ENCODE measurements at regions not wholly inside any gene's neighbourhood (a gene's known extent, or its start where the extent isn't known, plus 50 kb on each side); places are given as distances from the start of the nearest gene placed in this dataset.
"Not testable (repeated sequence)": the region's sequence is repeated elsewhere in the genome, so short reads cannot be mapped to it uniquely, and the experiment has no call there.

DNA sequence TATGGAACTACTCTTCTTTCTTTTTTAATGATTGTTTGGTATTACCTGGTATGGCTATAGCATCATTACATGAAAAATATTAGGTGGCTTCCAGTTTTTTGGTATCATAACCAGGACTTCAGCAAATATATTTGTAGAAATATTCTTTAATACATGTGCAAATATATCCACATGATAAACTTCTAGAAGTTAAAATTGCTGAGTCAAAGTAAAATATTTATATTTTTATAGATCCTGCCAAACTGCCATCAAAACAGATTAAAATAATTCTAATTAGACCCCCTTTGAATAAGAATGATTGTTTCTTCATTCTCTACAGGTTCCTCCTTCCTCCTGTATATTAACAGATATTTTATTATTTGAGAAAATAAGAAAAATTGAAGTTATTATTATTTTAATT is 708.5 kb upstream of the INTU start:
- no peaks in the 10 kb centered on the region for H3K27me3 ChIP-seq
- no peaks in the 10 kb centered on the region for H3K36me3 ChIP-seq
- H3K9me3 ChIP-seq: peaks cover 0 to 19% (median 0%) of the 10 kb centered on the region in 3 donors
- no peaks in the 10 kb centered on the region for H3K4me1 ChIP-seq
- no peak overlapping the region for H3K4me3 ChIP-seq
- H3K27ac ChIP-seq: no peak overlapping the region
- no peak for ATAC-seq
- TF ChIP-seq, protein P1, sequence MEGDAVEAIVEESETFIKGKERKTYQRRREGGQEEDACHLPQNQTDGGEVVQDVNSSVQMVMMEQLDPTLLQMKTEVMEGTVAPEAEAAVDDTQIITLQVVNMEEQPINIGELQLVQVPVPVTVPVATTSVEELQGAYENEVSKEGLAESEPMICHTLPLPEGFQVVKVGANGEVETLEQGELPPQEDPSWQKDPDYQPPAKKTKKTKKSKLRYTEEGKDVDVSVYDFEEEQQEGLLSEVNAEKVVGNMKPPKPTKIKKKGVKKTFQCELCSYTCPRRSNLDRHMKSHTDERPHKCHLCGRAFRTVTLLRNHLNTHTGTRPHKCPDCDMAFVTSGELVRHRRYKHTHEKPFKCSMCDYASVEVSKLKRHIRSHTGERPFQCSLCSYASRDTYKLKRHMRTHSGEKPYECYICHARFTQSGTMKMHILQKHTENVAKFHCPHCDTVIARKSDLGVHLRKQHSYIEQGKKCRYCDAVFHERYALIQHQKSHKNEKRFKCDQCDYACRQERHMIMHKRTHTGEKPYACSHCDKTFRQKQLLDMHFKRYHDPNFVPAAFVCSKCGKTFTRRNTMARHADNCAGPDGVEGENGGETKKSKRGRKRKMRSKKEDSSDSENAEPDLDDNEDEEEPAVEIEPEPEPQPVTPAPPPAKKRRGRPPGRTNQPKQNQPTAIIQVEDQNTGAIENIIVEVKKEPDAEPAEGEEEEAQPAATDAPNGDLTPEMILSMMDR (IDR thresholded peaks at IDR 0.05): no peak
- no peak for TF ChIP-seq POLR2A (IDR thresholded peaks at IDR 0.05)

DNA sequence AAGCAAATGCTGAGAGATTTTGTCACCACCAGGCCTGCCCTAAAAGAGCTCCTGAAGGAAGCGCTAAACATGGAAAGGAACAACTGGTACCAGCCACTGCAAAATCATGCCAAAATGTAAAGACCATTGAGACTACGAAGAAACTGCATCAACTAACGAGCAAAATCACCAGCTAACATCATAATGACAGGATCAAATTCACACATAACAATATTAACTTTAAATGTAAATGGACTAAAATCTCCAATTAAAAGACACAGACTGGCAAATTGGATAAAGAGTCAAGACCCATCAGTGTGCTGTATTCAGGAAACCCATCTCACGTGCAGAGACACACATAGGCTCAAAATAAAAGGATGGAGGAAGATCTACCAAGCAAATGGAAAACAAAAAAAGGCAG is 702.7 kb upstream of the INTU start:
- not testable (repeated sequence) for H3K27ac ChIP-seq, H3K4me3 ChIP-seq, H3K4me1 ChIP-seq, H3K27me3 ChIP-seq, ATAC-seq, H3K9me3 ChIP-seq, H3K36me3 ChIP-seq
- 90% methylated on average over 3 of the region's 4 CpGs; no CpG with 5 or more reads in 1 of the 2 donors for WGBS, 2 donors (ENCODE audit: low coverage in 1 of 2)

DNA sequence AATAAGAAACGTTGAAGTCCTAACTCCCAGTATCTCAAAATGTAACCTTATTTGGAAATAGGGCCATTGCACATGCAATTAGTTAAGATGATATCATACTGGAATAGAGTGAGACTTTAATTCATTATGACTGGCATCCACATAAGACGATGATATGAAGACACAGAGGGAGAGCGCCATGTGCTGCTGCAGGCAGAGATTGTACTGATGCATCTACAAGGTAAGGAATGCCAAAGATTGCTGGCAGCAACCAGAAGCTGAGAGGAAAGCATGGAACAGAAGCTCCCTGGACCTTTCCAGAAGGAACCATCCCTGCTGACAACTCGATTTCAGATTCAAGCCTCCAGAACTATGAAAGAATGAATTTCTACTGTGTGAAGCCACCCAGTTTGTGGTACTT is 697.0 kb upstream of the INTU start:
- TF ChIP-seq EP300 (IDR thresholded peaks at IDR 0.05) (no peak), POLR2A (IDR thresholded peaks at IDR 0.05) (no peak), POLR2AphosphoS5 (IDR thresholded peaks at IDR 0.05) (no peak)
- TF ChIP-seq, protein P1 (IDR thresholded peaks at IDR 0.05): no peak
- Histone ChIP-seq H3K36me3 (no peaks in the 10 kb centered on the region), H3K4me1 (no peaks in the 10 kb centered on the region), H3K9me3 (no peaks in the 10 kb centered on the region), H3K4me3 (no peak overlapping the region), H3K27me3 (no peaks in the 10 kb centered on the region), H3K27ac (no peak overlapping the region)
- ATAC-seq: no peak
- 92 to 100% methylated on average over 4 of the region's 4 CpGs for WGBS, 2 donors (ENCODE audit: low coverage in 1 of 2)

DNA sequence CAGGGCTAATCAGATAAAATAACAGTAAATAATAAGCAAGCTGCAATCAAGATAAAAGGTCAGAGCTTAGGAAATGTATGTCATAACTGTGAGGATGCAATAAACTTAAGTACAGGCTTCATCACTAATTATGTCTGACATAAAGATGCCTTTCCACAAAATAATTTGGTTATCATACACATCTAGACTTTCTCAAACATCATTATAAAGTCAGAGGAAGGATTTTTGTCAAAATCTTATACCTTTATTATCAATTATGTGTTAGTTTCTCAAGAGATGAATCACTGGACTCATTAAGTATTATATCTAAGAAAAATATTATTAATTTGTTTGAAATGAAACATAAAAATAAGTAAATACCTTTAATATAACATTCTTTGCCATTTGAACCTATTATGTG is 695.4 kb upstream of the INTU start:
- H3K9me3 ChIP-seq: no peaks in the 10 kb centered on the region
- TF ChIP-seq EP300 (IDR thresholded peaks at IDR 0.05) (no peak), POLR2AphosphoS5 (IDR thresholded peaks at IDR 0.05) (no peak), POLR2A (IDR thresholded peaks at IDR 0.05) (no peak)
- TF ChIP-seq, protein P1 (IDR thresholded peaks at IDR 0.05): no peak
- H3K27ac ChIP-seq: no peak overlapping the region
- no peak for ATAC-seq
- no peaks in the 10 kb centered on the region for H3K27me3 ChIP-seq
- H3K4me3 ChIP-seq: no peak overlapping the region
- no peaks in the 10 kb centered on the region for H3K36me3 ChIP-seq
- H3K4me1 ChIP-seq: no peaks in the 10 kb centered on the region

DNA sequence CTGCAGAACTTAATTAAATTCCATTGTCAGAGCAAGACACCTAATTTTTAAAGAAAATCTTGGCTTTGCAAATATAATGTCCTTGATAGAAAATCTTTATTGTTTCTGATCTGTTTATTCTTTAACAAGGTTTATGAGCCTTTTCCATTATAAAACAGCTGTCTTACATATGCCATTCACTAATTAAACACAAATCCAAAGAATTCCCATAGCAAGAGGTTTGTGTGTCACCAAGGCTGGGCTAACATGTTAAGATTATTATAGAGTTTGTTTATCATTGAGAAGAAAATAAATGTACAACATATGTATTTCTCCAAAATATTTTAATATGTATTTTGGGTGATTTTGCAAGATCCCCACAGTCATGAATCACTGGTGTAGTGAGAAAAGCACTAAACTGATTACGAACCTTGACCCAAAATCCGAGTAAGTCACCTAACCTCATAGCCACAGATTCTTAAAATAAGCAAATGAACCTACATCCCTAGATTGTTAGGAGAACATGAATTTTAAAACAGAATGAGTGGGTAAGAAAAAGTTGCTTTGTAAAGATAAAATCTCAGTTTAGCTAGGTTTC is 694.8 kb upstream of the INTU start:
- TF ChIP-seq EP300 (IDR thresholded peaks at IDR 0.05): no peak
- no peak for TF ChIP-seq POLR2AphosphoS5 (IDR thresholded peaks at IDR 0.05)
- no peak for TF ChIP-seq POLR2A (IDR thresholded peaks at IDR 0.05)
- TF ChIP-seq, protein P1 (IDR thresholded peaks at IDR 0.05): no peak
- H3K4me1 ChIP-seq: no peaks in the 10 kb centered on the region
- 80 to 95% methylated on average over 2 of the region's 2 CpGs for WGBS, 2 donors (ENCODE audit: low coverage in 1 of 2)
- H3K9me3 ChIP-seq: no peaks in the 10 kb centered on the region
- no peaks in the 10 kb centered on the region for H3K36me3 ChIP-seq
- no peak overlapping the region for H3K4me3 ChIP-seq
- H3K27ac ChIP-seq: no peak overlapping the region
- H3K27me3 ChIP-seq: no peaks in the 10 kb centered on the region
- ATAC-seq: no peak

DNA sequence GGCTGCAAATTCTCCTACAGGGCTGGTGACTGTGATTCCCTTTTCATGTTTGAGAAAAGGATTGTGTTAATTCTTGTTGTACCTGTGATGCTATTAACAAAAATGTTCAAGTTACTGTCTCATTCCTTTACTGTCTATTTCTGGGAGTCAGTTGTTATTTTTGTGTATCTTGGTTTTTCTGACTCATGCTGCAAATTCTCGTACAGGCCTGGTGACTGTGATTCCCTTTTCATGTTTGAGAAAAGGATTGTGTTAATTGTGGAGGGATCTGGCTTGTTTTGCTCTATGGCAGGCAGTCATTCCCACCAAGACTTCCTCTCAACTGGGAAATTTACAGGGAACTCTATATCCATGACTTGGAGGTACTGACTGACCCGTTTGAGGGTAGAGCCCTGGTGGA is 693.4 kb upstream of the INTU start:
- Histone ChIP-seq H3K4me3 (no peak overlapping the region), H3K27me3 (no peaks in the 10 kb centered on the region), H3K4me1 (no peaks in the 10 kb centered on the region), H3K9me3 (no peaks in the 10 kb centered on the region), H3K27ac (no peak overlapping the region), H3K36me3 (no peaks in the 10 kb centered on the region)
- WGBS, 2 donors (ENCODE audit: low coverage in 1 of 2): 29 to 36% methylated on average over 1 to 2 of the region's 2 CpGs
- no peak for ATAC-seq
- TF ChIP-seq EP300 (IDR thresholded peaks at IDR 0.05): no peak
- TF ChIP-seq POLR2AphosphoS5 (IDR thresholded peaks at IDR 0.05): no peak
- TF ChIP-seq, protein P1 (IDR thresholded peaks at IDR 0.05): no peak
- no peak for TF ChIP-seq POLR2A (IDR thresholded peaks at IDR 0.05)
